ENCODE measurements at regions not wholly inside any gene's neighbourhood (a gene's known extent, or its start where the extent isn't known, plus 50 kb on each side); places are given as distances from the start of the nearest gene placed in this dataset.
A peak's percentile ranks its signal among the peaks of the same experiment; 100 is the strongest.

GRCh38 chr3:152591515-152591914 lies 243.4 kb upstream of the P2RY1 start:
- TF ChIP-seq POLR2A (IDR thresholded peaks at IDR 0.05; ENCODE audit: low read length): peak; percentile 70
- no peak for TF ChIP-seq GATA1 (IDR thresholded peaks at IDR 0.05; ENCODE audit: low read depth, low read length)

Data from erythroblast (primary cell).